GM12875 (cell line): ENCODE measurements at regions not wholly inside any gene's neighbourhood (a gene's known extent, or its start where the extent isn't known, plus 50 kb on each side); places are given as distances from the start of the nearest gene placed in this dataset.

Experiments used
- H3K4me3 ChIP-seq: one replicate; pipeline ENCODE4 v1.5.1; 2011; ENCODE audit warnings: low read depth, low read length, control low read depth
- CTCF ChIP-seq: IDR thresholded peaks from 2 replicates; pipeline ENCODE4 v1.5.1; 2011; ENCODE audit warnings: low read depth, mild to moderate bottlenecking, control low read depth, inconsistent platforms, low read length, moderate library complexity, borderline replicate concordance; ENCODE audit not compliant: insufficient read depth

- no peak overlapping the region for H3K4me3 ChIP-seq
- no peak for TF ChIP-seq CTCF
Observed at GRCh38 chr13:68806125-68806524, 1301.5 kb upstream of the ATXN8OS start.

- no peak for TF ChIP-seq CTCF
Observed at GRCh38 chr13:68784275-68784674, 1323.4 kb upstream of the ATXN8OS start.

GRCh38 chr13:68759617-68760016 is 1348.0 kb upstream of the ATXN8OS start:
- H3K4me3 ChIP-seq = no peak overlapping the region
- no peak for TF ChIP-seq CTCF

More at GRCh38 chr13:68784275-68784674, 1323.4 kb upstream of the ATXN8OS start:
- H3K4me3 ChIP-seq = no peak overlapping the region

GRCh38 chr13:68749796-68750195 is 1357.8 kb upstream of the ATXN8OS start:
- no peak overlapping the region for H3K4me3 ChIP-seq
- no peak for TF ChIP-seq CTCF

DNA sequence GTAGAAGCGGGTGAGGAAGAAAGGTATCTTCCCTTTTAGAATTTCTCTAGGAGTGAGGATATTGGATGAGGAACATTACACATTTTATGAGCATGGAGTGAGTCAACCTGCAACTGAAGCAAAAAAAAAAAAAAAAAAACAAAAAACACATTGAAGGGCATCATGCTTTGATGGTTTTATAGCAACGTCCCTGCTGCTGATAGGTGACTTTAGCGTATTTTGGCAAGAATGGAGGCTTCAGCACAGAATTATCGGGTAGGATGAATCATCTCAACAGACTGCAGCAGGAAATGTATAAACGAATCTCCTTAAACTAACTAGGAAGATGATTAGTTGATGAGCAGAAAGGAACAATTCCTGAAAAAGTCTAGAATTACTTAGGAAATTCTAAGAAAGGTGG is 1359.6 kb upstream of the ATXN8OS start:
- no peak for TF ChIP-seq CTCF
- H3K4me3 ChIP-seq = no peak overlapping the region

GRCh38 chr13:68745502-68745901 is 1362.1 kb upstream of the ATXN8OS start:
- TF ChIP-seq CTCF = no peak
- H3K4me3 ChIP-seq = no peak overlapping the region

- TF ChIP-seq CTCF = no peak
- H3K4me3 ChIP-seq = no peak overlapping the region
Observed at GRCh38 chr13:68736961-68737360, 1370.7 kb upstream of the ATXN8OS start.
